OCI-LY3 (cell line): ENCODE measurements at regions not wholly inside any gene's neighbourhood (a gene's known extent, or its start where the extent isn't known, plus 50 kb on each side); places are given as distances from the start of the nearest gene placed in this dataset.

ENCODE experiments used
- H2AFZ ChIP-seq: fragments of 200-600, 300-600 bp; shearing (Covaris generic); 2 replicates; pipeline ENCODE4 v1.6.0; 2014; ENCODE audit warnings: antibody characterized with exemption, low read depth, low read length
- H3K27ac ChIP-seq: fragments of 200-600, 300-600 bp; sonication (generic); 2 replicates; pipeline ENCODE4 v1.5.1; 2014; ENCODE audit warnings: mild to moderate bottlenecking, low read length, moderate library complexity, mixed read lengths
- H3K27me3 ChIP-seq: fragments of 200-600, 300-600 bp; sonication (generic); 2 replicates; pipeline ENCODE4 v1.6.1; 2014; ENCODE audit warnings: low read depth, low read length, mixed read lengths
- H3K36me3 ChIP-seq: fragments of 200-600, 300-600 bp; sonication (generic); replicated peaks from 2 replicates; pipeline ENCODE3; 2014; ENCODE audit warnings: low read depth, low read length, mixed read lengths
- H3K4me1 ChIP-seq: fragments of 300-600, 200-600 bp; sonication (generic); 2 replicates; pipeline ENCODE4 v1.6.1; 2014; ENCODE audit warnings: low read length, mixed read lengths
- H3K4me2 ChIP-seq: fragments of 200-600, 300-600 bp; sonication (generic); 2 replicates; pipeline ENCODE4 v1.6.1; 2014; ENCODE audit warnings: low read length, mixed read lengths
- H3K4me3 ChIP-seq: fragments of 300-600, 200-600 bp; sonication (generic); 2 replicates; pipeline ENCODE4 v1.5.1; 2014; ENCODE audit warnings: antibody characterized with exemption, mild to moderate bottlenecking, low read length, moderate library complexity
- H3K79me2 ChIP-seq: fragments of 300-600, 200-600 bp; shearing (Covaris generic); 2 replicates; pipeline ENCODE4 v1.6.1; 2014; ENCODE audit warnings: mild to moderate bottlenecking, low read length, mixed read lengths
- H3K9ac ChIP-seq: fragments of 300-600, 200-600 bp; shearing (Covaris generic); 2 replicates; pipeline ENCODE4 v1.6.0; 2014; ENCODE audit warnings: mild to moderate bottlenecking, low read length, moderate library complexity
- H3K9me3 ChIP-seq: fragments of 200-600, 300-600 bp; shearing (Covaris generic); 2 replicates; pipeline ENCODE4 v1.6.1; 2014; ENCODE audit warnings: low read length, mixed read lengths; ENCODE audit not compliant: insufficient read depth
- H4K20me1 ChIP-seq: fragments of 200-600, 300-600 bp; sonication (generic); 2 replicates; pipeline ENCODE4 v1.6.1; 2016; ENCODE audit warnings: low read length, mixed read lengths; ENCODE audit not compliant: insufficient read depth
- EZH2phosphoT487 ChIP-seq: fragments of 200-600 bp; shearing (Covaris generic); IDR thresholded peaks from 2 replicates; pipeline ENCODE4 v1.6.1; 2018; ENCODE audit warnings: antibody characterized with exemption, mixed run types, low read depth
- TF ChIP-seq, protein P1 (sequence below): fragments of 200-600, 300-600 bp; sonication (generic); IDR thresholded peaks from 2 replicates; pipeline ENCODE4 v1.5.1; 2014; ENCODE audit warnings: antibody characterized with exemption, low read length, low read depth

DNA sequence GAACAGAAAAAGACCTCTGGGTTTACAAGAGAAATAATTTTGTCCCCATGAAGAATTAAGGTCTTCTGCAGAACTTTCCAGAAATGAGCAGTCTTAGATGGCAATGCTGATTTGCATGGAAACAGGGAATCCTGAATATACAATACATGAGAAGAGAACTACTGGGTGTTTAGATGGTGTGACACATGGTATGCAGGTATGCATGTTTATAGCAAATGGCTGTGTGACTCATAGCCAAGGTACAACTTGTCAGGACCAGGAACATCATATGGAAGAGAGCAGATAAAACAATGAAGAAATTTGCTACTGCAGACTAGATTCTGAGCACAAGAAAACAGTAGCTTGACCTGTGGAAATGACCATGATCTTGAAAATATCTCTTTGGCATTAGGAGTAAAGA lies 907.8 kb downstream of the GATA3 start:
- H3K36me3 ChIP-seq: no peaks in the 10 kb centered on the region
- no peak overlapping the region for H3K9ac ChIP-seq
- no peaks in the 10 kb centered on the region for H3K79me2 ChIP-seq
- no peak overlapping the region for H3K4me2 ChIP-seq
- no peaks in the 10 kb centered on the region for H3K4me1 ChIP-seq
- no peaks in the 10 kb centered on the region for H3K9me3 ChIP-seq
- no peaks in the 10 kb centered on the region for H3K27me3 ChIP-seq
- H3K4me3 ChIP-seq: no peak overlapping the region
- TF ChIP-seq, protein P1, sequence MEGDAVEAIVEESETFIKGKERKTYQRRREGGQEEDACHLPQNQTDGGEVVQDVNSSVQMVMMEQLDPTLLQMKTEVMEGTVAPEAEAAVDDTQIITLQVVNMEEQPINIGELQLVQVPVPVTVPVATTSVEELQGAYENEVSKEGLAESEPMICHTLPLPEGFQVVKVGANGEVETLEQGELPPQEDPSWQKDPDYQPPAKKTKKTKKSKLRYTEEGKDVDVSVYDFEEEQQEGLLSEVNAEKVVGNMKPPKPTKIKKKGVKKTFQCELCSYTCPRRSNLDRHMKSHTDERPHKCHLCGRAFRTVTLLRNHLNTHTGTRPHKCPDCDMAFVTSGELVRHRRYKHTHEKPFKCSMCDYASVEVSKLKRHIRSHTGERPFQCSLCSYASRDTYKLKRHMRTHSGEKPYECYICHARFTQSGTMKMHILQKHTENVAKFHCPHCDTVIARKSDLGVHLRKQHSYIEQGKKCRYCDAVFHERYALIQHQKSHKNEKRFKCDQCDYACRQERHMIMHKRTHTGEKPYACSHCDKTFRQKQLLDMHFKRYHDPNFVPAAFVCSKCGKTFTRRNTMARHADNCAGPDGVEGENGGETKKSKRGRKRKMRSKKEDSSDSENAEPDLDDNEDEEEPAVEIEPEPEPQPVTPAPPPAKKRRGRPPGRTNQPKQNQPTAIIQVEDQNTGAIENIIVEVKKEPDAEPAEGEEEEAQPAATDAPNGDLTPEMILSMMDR: no peak
- no peak for TF ChIP-seq EZH2phosphoT487
- H4K20me1 ChIP-seq: no peaks in the 10 kb centered on the region
- H2AFZ ChIP-seq: no peak overlapping the region
- no peak overlapping the region for H3K27ac ChIP-seq

DNA sequence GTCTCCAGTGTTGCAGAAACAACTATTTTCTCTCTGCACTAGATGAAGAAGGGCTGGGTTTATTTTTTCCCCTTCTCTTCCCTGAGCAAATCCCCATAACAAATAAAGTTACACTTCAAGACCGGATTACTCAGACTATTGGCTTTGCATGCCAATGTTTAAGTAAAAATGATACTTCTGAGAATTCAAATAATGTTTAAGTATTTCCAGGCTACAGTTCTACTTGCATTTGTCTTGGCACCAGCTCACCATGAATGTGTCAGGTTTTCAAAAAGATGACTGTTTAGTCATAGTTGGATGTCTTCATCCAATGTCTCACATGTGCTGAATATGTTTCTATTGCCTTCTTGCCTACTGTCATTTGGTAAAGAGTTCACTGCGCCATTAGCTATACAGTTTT lies 912.6 kb downstream of the GATA3 start:
- H3K27ac ChIP-seq: no peak overlapping the region
- H3K4me3 ChIP-seq: no peak overlapping the region
- H3K9ac ChIP-seq: no peak overlapping the region
- H3K36me3 ChIP-seq: no peaks in the 10 kb centered on the region
- H2AFZ ChIP-seq: no peak overlapping the region
- H3K27me3 ChIP-seq: no peaks in the 10 kb centered on the region
- H3K4me2 ChIP-seq: no peak overlapping the region
- TF ChIP-seq EZH2phosphoT487: no peak
- TF ChIP-seq, protein P1: no peak
- H3K79me2 ChIP-seq: no peaks in the 10 kb centered on the region
- no peaks in the 10 kb centered on the region for H3K4me1 ChIP-seq
- no peaks in the 10 kb centered on the region for H3K9me3 ChIP-seq
- H4K20me1 ChIP-seq: no peaks in the 10 kb centered on the region

DNA sequence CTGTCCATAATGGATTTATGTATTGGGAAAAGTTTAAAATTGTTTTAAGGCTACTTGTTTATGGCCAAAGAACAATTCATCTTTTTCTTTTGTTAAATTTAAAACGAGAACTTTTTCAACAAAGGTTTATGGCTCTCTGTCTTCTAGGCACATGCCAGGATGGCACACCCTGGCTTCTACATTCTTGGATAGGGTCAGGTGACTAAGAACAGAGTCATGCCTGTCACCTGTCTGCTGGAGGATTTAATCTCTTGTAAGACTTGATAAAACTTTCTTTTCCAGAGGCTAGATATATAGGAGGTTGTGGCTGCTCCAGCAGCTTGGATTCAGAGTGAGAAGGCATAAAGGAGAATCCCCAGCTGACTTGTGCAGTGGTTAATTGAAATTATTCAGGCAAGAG lies 915.4 kb downstream of the GATA3 start:
- no peak for TF ChIP-seq EZH2phosphoT487
- TF ChIP-seq, protein P1: no peak
- H3K27me3 ChIP-seq: no peaks in the 10 kb centered on the region
- H3K79me2 ChIP-seq: no peaks in the 10 kb centered on the region
- no peak overlapping the region for H2AFZ ChIP-seq
- no peak overlapping the region for H3K9ac ChIP-seq
- no peaks in the 10 kb centered on the region for H3K9me3 ChIP-seq
- no peaks in the 10 kb centered on the region for H3K36me3 ChIP-seq
- H3K4me1 ChIP-seq: no peaks in the 10 kb centered on the region
- no peak overlapping the region for H3K4me3 ChIP-seq
- no peak overlapping the region for H3K4me2 ChIP-seq
- no peak overlapping the region for H3K27ac ChIP-seq
- H4K20me1 ChIP-seq: no peaks in the 10 kb centered on the region

DNA sequence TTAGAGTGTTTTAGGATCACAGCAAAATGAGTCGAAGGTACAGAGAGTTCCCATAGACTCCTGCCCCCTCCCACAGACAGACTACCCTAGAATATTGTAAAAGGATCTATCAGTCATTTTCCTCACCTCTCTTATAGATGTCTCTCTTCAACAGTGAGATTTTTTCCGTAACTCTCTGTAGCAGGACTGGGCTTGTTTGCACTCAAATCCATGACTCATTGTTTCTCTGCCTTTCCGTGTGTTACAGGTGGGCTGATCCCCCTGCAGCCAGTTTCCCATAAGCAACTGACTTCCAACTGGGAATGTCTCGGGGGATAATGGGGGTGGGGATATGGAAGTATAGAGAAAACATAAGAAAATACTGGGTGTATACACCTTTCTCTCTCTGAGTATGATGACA lies 921.0 kb downstream of the GATA3 start:
- Histone ChIP-seq H3K4me3 (no peak overlapping the region), H3K27ac (no peak overlapping the region), H3K4me2 (no peak overlapping the region), H3K36me3 (no peaks in the 10 kb centered on the region), H4K20me1 (no peaks in the 10 kb centered on the region), H3K9me3 (no peaks in the 10 kb centered on the region), H3K27me3 (no peaks in the 10 kb centered on the region), H3K9ac (no peak overlapping the region), H3K4me1 (no peaks in the 10 kb centered on the region), H3K79me2 (no peaks in the 10 kb centered on the region), H2AFZ (no peak overlapping the region)
- no peak for TF ChIP-seq EZH2phosphoT487
- TF ChIP-seq, protein P1: no peak
